Ammon's horn (tissue), 1 donor: ENCODE measurements at regions not wholly inside any gene's neighbourhood (a gene's known extent, or its start where the extent isn't known, plus 50 kb on each side); places are given as distances from the start of the nearest gene placed in this dataset.
"Not testable (repeated sequence)": the region's sequence is repeated elsewhere in the genome, so short reads cannot be mapped to it uniquely, and the experiment has no call there.

ENCODE experiments used
- DNase-seq: peaks from one replicate; pipeline ENCODE4 v3.0.0-alpha.2; 2016; ENCODE audit warnings: low spot score

DNA sequence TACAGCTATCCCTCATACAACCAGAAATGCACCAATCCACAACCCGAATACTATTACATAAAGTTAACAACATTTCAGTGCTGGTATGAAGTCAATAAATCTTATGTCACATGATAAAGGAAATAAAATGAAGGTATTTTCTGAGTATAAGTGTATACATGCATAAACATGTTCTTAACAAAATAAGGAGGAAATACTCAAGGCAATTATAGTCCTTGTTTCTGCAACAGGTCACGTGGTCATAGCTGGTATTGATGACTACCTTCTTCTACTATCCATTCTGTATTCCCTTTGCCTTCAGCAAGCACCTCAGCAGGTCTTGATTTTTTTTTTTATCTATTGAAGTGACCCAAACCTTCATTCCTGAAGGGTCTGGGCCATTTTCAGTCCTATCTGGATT, 675.6 kb downstream of the RPL10L start:
- no peak for DNase-seq

DNA sequence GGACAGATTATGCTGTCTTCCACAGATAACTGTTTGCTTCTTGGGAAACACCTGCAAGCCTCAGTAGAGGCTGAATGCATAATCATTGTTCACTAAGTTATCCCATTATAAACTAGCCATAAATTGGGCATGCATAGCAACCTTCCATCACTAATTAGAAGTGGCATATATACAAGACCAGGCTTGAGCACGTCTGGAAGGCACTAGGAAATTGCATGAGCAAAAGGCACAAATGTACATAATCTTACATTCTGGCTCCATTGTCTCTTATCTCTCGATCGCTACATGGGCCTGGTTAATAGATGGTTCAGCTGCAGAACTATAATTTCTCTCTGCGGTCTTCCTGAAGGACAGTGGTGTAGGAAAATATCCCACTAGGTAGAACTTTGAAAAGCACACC, 679.2 kb downstream of the RPL10L start:
- no peak for DNase-seq

DNA sequence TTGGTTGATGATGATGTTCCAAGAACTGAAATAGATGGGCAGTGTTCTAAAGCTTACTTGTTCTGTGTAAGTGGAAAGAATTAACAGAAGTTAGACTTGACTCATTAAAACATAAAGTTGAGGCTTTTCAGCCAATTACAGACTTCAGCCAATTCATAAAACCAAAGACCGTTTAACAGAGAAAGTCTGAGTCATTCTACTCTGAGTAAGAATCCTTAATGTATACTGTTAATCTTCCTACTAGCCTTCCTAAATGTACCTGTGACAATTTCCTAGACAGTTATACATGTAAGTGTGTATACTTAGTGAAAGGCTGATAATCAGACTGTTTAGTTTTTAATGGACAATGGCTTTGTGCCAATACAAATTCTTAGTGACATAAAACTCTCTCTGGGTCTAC, 681.0 kb downstream of the RPL10L start:
- DNase-seq: no peak

DNA sequence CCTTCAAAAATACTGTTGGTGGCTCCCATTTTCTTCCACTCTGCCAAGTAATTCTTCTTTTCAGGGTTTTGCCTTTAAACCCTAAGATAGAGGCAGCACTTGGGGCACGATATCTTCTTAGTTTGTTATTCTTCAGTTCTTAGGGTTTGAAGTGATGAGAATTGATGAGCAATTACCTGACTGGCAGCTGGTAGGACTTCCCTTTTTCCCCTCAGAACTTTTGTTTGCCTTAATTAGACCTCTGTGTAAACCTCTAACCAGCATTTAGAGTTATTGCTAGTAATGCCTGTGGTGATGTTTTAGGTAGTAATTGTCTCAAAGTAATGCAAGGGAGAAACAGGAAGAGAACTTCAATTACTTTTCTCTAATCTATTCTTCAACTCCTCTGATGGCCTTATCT, 683.5 kb downstream of the RPL10L start:
- DNase-seq: no peak

DNA sequence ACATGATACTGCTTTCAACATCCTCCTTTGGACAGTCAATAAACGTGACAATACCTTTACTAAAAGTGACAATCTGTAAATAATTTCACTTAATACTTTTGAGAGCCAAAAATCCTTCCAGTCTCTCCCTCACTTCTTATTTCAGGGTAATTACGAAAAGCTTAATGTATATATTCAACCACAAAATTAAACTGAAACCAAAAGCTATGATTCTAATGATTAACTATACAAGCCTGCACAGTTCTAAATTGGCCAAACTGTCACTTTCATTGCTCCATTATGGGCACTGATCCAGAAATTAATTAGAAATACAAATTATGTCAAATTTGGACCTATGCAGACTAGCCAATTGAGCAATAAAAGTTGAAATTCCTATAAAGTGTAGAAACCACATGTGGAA, 696.5 kb upstream of the MIS18BP1 start:
- no peak for DNase-seq

DNA sequence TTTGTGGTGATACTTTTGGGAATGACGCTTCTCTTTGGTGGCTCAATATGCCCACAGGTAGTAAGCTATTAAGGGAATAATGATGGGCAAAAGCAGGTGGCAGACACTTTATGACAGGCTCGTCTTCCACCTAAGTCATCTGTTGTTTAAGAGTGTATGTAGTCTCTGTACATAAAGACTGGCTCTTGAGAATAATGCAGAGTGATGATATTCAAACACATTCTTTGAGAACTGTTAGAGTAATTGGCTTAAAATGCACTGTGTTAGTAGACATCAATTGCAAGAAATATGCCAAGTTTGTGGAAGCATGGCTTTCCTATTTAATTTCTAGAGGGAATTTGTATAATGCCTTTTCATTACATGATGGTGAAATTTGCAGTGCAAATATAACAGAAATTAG, 694.8 kb upstream of the MIS18BP1 start:
- no peak for DNase-seq

DNA sequence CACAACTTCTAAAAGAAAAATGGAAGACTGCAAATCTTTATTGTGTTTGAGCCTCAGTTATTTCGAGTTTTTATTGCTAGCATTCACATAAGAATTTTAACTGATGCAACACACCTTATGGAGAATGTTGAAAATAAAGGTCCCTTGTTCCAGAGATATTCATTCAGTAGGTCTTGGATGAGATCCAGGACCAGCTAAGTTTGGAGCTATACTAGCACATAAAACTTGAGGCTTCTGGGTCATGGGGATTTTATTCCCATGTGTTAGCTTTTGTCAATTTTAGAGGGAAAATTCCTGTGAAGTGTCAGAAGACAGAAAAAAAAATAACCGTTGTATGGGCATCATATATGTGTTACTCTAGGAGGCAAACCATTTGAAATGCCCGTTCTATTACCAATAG, 693.2 kb upstream of the MIS18BP1 start:
- no peak for DNase-seq

DNA sequence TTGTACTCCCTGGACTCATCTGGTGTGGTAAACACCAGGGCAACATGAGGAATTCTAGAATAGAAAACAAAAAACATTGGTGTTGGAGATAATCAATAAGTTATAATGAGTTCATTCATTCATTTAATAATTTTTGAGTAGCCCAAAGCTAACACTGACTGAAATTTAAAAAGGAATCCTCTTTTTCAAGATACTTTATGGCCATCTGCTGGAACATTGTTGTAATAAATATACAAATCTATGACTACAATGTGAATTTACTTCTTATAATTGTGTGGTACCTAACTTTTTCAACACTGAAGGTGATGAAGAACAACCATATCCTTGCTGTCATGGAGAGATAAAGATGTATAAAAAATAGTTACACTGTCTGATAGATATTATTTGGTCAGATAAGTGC, 687.3 kb upstream of the MIS18BP1 start:
- DNase-seq: no peak

DNA sequence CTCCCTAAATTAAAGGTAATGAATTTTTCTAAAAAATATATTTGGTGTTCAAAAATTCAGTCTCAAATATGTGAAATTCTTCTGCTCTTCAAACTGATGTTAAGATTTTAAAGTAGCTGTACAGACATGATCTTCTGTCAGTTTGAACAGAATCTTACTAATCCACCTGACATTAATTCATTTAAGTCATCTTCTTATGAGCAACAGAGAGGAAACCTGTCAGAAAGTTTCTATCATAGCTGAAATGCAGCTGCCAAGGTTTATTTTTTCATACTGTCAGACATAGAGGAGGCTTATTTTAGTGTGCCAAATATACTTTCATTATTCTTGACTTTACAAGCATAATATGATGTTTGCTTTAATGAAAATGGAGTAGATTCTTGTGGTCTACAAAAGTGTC, 686.6 kb upstream of the MIS18BP1 start:
- DNase-seq: no peak

DNA sequence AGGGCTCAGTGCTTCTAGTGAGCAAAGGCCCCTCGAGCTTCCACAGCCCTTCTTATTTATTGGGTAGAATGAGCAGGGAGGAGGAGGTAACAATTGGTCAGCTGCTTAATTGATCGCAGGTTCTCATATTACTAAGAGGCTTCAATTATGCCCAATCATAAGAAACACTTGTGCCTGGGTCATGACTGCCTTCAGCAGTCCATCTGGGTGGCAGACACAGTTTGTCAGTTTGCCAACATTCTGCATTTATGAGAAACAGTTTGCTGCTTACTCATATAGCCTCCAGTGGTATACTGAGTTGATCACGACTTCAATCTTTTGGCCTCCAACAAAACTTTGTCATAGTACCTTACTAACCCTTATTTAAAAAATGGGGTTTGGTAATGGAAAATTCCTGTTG, 667.0 kb upstream of the MIS18BP1 start:
- not testable (repeated sequence) for DNase-seq

DNA sequence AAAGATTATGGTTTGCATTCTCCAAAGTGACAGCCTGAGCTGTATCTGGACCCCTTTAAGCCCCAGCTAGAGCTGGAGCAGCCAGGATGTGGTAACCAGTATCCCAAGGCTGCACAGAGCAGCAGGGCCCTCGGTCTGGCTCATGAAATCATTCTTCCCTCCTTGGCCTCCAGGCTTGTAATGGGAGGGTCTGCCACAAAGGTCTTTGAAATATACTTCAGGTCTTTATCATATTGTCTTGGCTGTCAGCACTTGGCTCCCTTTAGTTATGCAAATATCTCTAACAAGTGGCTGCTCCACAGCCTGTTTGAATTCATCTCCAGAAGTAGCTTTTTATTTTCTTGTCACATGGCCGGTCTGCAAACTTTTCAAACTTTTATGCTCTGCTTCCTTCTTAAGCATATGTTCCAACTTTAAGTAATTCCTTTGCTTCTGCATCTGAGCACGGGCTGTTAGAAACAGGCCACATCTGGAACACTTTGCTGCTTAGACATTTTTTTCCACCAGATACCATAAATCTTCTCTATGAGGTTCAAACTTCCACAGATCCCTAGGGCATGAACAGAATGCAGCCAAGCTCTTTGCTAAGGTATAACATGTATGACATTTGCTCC, 663.4 kb upstream of the MIS18BP1 start:
- DNase-seq: no peak

DNA sequence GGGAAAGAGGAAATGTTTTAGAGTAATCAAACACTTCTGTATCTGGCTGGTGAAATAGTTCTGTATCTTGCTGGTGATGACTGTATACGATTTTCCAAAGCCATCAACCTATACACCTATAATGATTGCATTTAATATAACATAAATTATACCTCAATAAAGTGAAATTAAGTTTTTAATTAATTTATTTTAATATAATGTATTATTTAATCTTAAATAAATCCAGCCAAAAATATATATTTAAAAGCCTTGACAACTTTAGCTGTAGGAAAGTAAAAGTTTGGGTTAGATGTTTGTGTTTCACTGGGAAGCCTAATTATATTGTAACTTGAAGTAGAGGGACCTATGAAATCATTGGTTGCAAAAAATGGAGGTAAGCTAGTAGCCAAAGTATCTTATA, 654.8 kb upstream of the MIS18BP1 start:
- no peak for DNase-seq

DNA sequence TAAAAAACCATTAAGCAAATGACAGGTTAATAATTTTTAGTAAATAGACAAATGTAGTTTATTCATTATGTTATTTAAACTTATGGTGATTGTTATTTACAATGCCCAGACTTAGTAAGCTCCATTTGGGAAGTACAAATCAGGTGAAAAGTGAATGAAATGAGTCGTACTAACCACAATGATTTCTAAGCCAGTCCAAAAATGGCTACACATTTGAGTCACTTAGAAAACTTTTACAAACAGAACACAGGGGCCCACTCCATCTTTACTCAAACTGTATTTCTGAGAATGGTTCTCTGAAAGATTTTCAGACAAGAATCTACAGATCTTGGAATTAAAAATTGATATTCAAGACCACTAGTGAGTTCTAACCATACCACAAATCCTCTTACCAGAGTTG, 653.3 kb upstream of the MIS18BP1 start:
- DNase-seq: no peak

DNA sequence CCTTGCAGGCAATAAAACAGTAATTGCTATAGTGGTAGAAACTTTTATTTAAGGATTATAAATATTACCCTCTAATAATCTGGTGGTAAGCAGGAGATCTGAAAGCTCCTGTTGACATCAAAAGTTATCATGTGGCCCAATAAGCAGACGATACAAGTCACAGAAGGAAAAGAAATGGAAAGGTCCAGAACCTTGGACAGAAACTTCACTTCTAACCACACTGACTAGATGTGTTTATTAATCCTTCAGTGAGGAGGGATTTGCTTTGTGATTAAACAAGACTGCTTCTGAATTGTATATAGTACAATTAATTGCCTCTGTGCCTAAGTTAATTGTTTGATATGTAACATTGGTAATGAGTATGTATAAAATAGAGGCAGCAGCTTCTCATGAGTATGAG, 652.7 kb upstream of the MIS18BP1 start:
- DNase-seq: no peak

DNA sequence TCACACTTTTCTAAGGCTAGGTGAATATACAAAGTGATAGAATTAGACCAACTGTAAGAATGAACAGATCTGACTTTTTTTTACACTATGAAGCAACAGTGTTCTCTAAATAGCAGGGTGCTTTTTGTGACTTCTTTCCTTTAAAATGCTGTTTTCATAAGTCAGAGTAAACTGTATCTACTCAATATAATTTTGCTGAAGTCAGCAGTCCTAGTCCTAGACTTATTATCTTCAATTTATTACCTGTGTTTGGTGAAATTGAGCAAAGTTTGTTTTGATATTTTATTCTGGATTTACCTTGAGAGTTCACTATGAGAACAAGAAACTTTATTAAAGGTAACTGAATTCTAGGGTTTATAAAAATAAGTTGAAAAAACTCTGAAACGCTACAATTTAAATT, 651.3 kb upstream of the MIS18BP1 start:
- DNase-seq: no peak

DNA sequence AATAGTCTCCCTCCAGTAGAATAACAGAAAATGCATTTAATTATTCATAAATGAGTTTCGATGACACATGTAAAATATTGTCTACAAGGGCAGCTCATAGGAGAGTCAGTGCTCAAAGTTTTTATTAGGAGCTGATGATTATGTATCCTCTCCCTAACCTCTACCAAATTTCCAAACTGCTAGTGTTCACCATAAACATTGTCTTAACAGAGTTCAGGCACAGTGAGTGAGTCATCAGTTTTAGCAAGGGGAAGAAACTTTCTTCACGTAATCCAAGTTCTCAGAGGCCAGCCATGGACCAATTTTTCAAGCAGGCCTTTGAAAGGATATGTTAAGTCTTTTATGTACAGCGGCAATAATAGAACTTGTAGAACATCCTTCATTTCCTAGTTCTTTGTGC, 649.2 kb upstream of the MIS18BP1 start:
- DNase-seq: no peak

DNA sequence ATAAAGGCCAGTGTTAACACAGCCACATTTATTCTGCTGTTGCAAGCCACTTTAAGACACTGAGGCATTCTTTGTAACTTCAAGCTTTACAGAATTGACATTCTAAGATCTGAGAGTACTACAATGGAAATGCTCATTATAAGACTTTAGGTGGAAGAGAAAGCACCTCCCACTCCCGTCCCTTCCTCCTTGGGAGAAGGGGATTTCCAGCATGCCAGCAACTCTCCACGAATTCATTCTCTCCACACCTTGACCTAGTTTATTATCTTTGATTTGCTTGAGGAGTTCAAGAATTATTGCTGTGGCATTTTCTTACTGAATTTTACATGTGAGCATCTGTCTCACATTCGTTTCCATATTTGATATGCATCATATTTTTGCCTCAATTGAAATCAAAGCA, 644.4 kb upstream of the MIS18BP1 start:
- DNase-seq: no peak

DNA sequence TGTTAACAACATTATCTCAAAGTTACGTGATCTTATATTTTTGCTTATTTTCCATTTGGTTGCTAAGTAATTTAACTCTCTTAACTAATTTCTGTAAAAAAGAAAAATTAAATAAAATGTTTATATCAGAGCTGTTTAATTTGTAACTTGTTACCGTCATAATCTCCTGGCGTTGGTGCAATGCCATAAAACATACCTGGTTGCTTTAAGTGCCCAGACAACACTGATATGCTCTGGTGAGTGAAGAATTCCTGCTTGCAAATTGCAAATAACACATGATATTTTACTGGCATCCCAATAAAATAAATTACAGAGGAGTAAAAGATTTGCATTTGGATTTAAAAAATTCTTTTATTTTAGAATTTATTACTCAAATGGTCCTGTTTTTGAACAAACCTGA, 640.1 kb upstream of the MIS18BP1 start:
- no peak for DNase-seq

DNA sequence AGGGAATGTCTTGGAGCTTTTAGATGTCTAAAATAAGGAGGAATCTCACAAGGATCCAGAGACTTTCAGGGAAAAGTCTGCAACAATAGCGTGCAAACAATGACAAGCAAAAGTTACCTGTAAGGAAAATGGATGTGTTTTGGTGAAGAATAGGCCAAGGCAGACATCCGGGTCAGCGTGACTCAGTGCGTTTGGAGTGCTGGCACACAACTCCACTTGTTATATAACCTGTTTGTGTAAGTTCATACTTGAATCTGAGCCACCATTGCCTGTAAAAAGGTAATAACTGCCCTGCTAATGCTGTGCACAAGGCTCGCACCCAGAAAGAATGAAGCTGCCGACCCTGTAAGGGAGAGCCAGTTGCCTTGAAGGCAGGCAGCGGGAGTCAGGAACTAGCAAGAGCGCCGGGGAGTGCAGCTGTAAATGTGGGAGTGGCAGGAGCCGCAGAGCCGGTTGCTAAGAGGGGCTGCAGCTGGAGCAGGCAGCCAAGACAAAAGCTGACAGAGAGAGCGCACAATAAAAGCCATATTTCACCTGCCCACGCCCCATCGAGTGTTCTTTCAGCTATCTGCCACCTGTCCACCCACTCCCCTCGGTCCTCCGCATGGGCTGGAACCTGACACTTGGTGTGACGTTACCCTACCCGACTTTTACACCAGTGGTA, 638.5 kb upstream of the MIS18BP1 start:
- peak; percentile 6 for DNase-seq

DNA sequence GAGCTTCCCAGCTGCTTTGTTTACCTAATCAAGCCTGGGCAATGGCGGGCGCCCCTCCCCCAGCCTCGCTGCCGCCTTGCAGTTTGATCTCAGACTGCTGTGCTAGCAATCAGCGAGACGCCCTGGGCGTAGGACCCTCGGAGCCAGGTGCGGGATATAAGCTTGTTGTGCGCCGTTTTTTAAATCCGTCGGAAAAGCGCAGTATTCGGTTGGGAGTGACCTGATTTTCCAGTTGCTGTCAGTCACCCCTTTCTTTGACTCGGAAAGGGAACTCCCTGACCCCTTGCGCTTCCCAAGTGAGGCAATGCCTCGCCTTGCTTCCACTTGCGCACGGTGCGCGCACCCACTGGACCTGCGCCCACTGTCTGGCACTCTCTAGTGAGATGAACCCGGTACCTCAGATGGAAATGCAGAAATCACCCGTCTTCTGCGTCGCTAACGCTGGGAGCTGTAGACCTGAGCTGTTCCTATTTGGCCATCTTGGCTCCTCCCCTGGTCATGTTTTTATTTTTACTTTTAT, 635.8 kb upstream of the MIS18BP1 start:
- DNase-seq: not testable (repeated sequence)

DNA sequence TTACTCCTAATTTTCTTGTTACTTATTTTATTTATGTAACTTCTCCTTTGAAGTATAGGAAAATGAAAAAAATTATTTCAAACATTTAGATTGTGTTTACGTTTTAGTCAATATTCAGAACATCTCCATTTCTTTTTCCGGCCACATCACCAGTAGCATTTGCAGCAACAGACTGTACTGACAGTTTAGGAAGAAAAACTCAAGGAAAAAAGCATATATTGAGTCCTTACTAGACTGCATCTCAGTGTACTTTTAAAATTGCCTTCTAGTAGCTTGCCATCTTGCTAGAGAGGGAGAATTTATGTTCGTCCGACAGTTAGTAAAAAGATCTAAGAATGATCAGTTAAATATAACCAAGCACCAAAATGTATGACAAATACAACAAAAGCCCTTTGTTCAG, 625.0 kb upstream of the MIS18BP1 start:
- no peak for DNase-seq

DNA sequence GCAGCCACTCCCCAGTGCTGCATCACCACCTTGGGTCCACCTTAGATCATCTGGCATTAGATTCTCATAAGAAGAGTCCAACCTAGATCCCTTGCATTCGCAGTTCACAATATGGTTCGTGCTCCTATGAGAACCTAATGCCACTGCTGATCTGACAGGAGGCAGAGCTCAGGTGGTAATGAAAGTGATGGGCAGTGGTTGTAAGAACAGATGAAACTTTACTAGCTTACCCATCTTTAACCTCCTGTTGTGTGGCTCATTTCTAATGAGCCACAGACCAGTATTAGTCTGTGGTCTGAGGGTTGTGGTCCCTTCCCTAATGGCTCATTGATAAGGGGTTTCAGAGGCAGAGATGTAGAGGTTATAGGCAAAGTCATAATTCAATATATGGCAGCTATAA, 615.9 kb upstream of the MIS18BP1 start:
- no peak for DNase-seq

DNA sequence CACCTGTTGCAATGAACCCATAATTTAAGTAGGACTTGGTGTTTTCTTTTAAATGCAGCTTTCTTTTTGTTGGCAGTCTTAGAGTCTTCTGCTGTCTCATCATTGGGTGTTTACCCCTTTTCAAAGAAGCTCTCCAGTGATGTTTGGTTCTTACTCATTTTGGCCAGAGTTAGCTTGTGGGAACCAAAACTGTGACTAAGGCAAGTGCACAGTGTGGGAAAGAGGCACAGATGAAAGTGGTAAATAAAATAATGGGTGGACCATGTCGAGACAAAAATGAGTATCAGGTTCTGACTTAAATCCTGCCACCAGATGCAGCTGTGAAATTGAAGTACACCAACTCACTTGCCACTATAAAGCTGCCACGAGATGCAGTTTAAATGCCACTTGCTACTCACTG, 615.4 kb upstream of the MIS18BP1 start:
- no peak for DNase-seq
